SK-N-DZ (cell line): ENCODE measurements at regions not wholly inside any gene's neighbourhood (a gene's known extent, or its start where the extent isn't known, plus 50 kb on each side); places are given as distances from the start of the nearest gene placed in this dataset.
A peak's percentile ranks its signal among the peaks of the same experiment; 100 is the strongest.

Experiments
- DNase-seq: peaks from one replicate; pipeline ENCODE4 v3.0.0-alpha.2; 2015; ENCODE audit warnings: low spot score

- no peak for DNase-seq
Observed at GRCh38 chr15:94177112-94177511, 54.2 kb upstream of the MCTP2 start.

- no peak for DNase-seq
Observed at GRCh38 chr15:94175420-94175819, 55.9 kb upstream of the MCTP2 start.

GRCh38 chr15:94174399-94174802 lies 57.0 kb upstream of the MCTP2 start:
- DNase-seq, result no peak

DNA sequence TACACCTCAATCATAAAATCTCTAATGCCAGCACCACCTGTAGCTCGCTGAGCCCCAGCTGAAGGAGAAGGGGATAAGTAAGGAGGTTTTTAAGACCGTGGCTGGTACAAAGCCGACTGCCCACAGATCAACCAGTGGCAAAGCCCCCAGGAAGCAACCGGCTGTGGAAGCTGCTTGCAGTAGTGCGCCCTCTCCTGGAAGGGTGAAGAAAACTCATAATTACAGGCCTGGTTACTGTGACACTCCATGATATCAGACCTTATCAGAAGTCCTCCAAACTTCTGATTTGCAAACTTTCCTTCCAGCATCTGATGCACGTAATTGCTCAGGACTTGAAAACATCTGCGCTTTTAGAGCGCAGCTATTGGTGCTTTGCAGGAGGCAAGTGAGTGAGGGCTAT lies 63.1 kb upstream of the MCTP2 start:
- DNase-seq, result no peak

GRCh38 chr15:94164971-94165370 lies 66.4 kb upstream of the MCTP2 start:
- no peak for DNase-seq

DNA sequence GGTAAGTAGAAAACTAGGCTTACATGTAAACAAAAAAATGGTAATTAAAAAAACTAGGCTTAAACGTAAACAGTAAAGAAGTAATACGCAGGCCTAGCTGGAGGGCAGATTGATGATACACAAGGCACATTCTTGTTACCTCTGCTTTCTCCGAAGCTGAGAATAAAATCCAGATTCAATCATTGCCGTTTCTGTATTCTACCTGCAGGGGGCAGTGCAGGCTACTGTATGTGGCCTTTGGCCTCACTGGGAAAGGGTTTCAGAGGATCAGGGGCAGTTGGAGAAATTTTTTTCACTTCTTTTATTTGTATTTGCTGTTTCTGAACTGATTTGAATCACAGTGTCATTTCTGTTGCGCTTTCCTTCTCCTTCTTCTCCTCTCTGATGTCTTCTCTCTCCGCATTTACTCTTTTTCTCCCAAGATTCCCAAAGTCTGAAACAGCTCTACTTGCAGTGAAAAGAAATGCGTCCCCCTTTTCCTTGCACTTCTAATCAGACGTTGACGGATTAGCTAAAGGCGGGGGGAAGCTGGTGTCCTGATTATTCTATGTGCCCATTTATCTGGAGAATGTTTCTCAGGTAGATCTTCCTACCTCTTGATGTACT lies 67.1 kb upstream of the MCTP2 start:
- DNase-seq, result peak; percentile 40

GRCh38 chr15:94162939-94163338 lies 68.4 kb upstream of the MCTP2 start:
- DNase-seq, result no peak

GRCh38 chr15:94154255-94154654 lies 77.1 kb upstream of the MCTP2 start:
- no peak for DNase-seq

GRCh38 chr15:94145046-94145445 lies 86.3 kb upstream of the MCTP2 start:
- no peak for DNase-seq

GRCh38 chr15:94141802-94142201 lies 89.6 kb upstream of the MCTP2 start:
- DNase-seq, result no peak

GRCh38 chr15:94135486-94136147 lies 95.7 kb upstream of the MCTP2 start:
- DNase-seq, result no peak

DNA sequence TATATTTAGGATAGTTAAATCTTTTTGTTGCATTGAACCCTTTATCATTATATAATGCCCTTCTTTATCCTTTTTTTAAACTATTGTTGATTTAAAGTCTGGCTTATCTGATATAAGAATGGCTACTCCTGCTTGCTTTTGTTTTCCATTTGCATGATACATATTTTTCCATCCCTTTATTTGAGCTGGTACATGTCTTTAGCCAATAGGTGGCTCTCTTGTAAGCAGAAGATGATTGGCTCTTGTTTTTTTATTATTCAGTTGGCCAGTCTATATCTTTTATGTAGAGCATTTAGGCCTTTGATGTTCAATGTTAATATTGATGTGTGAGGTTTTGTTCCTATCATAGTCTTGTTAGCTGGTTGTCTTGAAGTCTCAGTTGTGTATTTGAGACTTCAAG lies 99.5 kb upstream of the MCTP2 start:
- no peak for DNase-seq

GRCh38 chr15:94130504-94130903 lies 100.9 kb upstream of the MCTP2 start:
- DNase-seq, result no peak

DNA sequence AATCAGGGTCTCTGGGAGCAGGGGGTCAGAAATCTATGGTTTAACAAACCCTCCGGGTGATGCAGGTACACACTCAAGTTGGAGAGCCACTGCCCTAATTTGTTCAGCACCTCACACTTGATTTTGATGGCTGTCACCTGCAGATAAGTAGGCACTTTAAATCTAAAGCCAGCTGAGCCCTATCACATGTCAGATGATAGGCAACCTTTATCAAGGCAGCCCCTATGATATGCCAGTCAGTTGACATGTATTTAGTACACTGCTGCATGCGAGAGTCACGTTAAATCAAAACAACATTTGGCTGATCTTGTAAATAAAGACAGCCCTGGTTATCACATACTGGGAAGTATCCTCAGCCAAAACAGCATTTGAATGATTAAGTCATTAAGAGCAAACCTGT lies 104.4 kb upstream of the MCTP2 start:
- no peak for DNase-seq

- no peak for DNase-seq
Observed at GRCh38 chr15:94125698-94126097, 105.7 kb upstream of the MCTP2 start.

DNA sequence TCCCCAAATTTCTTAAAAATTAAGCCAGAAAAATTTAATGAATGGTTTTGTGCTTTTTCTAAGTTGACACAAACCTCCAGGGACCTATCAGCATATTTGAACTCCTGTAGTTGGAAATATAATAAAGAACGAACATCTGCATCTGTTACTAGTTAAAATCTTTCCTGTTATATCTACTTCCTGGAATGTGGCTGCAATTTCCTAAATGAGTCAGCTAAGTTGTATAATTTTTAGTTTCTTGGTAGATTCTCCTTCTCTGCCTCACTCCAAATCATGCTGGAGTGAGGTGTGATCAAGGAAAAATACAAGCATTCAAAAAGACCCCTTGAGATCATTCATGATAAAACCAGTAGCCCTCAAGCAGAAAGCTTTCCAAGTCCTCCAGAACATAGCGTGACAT lies 106.2 kb upstream of the MCTP2 start:
- DNase-seq, result no peak

GRCh38 chr15:94122516-94122915 lies 108.8 kb upstream of the MCTP2 start:
- DNase-seq, result no peak

DNA sequence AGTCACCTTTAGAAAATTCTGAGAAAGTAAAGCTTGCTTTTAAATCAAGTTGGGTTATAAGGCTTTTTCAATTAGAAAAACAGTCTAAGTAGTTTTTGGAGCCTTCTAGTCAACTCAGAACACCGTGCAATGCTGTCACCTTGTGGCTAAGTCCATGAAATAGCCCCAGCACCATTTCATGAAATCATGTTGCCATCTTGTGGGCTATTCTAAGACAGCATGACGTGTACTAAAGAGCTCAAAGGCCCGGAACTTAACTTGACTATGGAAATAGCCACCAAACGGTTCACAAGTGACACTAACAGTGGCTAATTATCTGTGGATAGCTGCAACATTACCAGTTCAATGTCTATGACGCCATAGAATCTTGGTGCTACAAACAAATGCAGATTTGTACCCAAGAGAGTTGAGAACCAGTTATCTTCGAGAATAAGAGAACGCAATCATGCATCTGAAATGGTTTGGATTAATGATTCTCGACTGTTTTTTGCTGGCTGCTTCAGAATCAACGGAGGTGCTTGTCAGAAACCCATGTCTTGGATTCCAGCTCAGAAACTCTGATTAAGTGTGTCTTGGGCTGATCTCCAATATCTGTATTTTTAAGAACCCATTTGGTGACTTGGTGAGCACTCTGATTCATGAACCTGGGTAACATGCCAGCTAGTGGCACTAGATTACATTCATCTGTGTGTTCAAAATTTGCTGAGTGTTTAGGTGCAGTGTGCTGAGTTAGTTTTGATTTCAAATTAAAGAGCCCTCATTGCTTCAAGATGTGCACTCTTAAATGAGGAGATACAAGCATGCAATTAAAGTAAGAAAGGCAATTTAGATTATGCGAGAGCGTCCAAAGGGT lies 111.2 kb upstream of the MCTP2 start:
- peak; percentile 68 for DNase-seq

DNA sequence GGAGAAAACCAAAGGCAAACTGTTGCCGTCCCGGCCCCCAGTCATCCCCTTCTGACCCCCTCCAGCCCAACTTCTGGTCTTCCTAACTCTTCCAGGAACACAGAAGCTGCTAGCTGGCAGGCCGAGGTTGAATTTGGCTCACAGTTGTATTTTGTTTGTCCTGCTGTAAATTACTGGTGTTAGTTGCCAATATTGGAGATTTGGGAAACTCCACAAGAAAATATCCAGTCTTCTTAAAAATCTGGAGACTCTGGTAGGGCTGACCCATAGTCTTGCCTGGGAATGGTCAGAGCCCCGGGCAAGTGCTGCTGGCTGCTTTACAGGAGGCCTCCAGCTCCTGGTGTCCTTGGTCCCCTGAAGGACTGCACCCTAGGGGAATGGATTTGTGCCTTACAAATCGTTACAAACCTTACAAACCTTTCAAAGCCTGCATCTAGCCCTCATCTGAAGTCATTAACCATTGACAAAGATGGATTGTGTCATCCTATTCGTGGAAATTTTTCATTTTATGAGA lies 112.0 kb upstream of the MCTP2 start:
- no peak for DNase-seq

GRCh38 chr15:94110476-94111130 lies 120.8 kb upstream of the MCTP2 start:
- no peak for DNase-seq

DNA sequence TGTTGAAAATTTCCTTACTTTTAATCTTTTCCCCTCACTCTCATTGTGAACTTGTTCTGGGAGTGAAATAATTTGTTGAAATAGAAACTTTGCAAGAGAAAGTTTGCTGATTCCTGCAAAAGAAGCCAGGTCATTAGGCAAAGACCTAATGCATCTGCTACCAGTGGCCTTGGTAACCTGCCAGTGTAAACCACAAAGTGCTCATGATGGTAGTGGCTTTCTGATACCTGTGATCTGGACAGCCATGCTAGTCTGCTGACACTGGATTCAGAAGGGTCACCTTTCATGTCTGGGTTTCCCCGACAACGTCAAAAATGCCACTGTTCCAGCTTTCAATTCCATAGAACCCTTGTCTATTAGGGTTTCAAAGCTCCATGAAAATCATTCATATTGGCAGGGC lies 123.7 kb upstream of the MCTP2 start:
- no peak for DNase-seq

DNA sequence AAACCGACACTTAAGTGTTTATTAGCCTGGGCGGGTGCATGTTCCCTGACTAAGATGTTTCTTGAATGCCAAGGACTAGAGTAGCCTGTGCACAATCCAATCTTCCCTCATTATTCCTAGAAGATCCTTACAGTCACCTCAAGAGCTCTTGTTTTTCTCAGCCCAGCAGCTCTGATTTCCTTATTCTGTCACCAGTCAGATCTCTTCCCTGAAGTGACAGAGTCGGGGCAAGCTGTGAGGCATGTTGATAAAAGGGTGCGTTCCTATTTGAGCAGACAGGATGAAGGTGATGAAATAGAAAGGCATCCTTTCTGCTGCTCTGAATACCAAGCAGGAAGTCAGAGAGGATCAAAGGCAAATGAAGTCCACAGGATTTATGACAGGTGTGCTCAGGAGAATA lies 125.6 kb upstream of the MCTP2 start:
- no peak for DNase-seq
